Ureter (tissue), 1 donor: ENCODE measurements at regions not wholly inside any gene's neighbourhood (a gene's known extent, or its start where the extent isn't known, plus 50 kb on each side); places are given as distances from the start of the nearest gene placed in this dataset.
"Not testable (repeated sequence)": the region's sequence is repeated elsewhere in the genome, so short reads cannot be mapped to it uniquely, and the experiment has no call there.

Source experiments
- DNase-seq: peaks from one replicate; pipeline ENCODE4 v3.0.0-alpha.2; 2020; ENCODE audit warnings: low spot score
- donor health status: DM: yes; HTN: yes; CAD: no.

DNA sequence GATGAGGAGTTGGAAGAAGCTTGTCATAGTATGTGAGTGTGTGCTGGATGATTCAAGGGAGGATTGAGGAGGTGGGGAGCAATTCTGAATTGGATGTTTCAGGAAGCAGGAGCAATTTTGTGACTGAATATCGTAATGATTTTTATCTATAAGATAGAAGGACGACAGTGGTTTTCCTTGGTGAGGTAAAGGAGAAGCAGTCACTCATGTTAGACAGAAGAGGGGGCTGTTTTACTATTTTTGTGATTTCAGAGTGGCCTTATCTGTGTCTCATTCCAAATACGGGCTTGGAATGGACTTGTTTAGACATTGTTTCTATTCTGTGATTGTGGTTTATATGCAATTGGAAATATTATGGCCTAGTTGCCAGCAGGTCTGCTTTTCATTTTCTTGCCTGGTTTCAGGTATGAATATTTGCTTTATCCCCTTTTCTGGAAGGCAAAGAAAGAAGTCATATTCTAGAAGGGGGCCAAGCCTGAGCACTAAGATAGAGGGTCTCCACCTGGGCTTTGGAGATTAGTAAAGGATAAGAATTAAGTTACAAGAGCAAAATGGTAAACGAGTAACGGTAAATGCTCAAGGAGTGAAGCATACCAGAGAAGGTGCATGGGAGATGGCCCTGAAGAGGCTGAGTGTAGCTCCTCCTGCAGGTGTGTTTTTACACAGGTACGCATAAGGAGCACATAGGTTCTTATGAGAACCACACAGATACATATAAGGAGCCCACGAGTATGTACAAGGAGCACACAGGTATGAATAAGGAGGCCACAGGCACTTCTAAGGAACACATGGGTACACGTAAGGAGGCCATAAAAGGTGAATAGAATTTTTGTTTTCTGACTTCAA, 124.6 kb upstream of the KCNAB1 start:
- DNase-seq = no peak

DNA sequence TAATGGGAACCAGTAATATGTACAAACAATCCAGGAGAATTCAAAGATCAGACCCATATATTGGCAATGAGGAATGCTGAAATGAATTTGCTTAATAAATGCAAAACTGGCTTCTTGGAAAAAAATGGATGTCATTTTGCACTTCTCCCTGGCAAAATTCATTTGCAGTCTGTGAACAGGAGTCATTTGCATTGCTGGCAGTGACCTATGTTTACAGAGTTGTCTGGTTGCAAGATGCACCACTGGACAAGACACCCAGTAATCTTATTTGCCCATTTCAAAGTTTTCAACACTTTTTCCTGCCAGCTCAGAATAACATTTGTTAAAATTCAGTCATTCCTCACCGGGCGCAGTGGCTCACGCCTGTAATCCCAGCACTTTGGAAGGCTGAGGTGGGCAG, 123.5 kb upstream of the KCNAB1 start:
- no peak for DNase-seq

DNA sequence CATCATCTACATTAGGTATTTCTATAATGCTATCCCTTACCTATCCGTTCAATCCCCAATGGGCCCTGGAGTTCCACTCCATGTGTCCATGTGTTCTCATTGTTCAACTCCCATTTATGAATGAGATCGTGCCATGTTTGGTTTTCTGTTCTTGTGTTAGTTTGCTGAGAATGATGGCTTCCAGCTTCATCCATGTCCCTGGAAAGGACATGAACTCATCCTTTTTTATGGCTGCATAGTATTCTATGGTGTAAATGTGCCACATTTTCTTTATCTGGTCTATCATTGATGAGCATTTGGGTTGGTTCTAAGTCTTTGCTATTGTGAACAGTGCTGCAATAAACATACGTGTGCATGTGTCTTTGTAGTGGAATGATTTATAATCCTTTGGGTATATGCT, 122.2 kb upstream of the KCNAB1 start:
- not testable (repeated sequence) for DNase-seq

DNA sequence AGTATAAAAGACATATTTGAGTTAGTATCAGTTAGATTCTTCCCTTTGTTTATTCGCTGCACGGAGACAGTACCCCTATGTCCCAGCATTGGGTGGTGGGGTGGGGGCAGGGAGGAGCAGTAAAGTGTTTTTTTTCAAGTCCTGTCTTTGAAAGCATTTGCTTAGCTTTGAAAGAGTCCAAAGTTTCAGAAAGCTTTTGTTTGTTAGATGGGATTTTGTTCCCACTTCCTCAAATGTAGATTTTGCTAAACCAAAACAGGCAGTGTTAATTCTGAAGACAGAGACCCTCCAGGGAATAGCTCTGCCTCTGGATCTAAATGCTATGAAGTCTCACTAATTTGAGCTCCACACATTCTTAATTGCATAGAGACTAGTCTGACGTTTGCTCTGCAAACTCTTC, 114.6 kb upstream of the KCNAB1 start:
- DNase-seq = no peak

DNA sequence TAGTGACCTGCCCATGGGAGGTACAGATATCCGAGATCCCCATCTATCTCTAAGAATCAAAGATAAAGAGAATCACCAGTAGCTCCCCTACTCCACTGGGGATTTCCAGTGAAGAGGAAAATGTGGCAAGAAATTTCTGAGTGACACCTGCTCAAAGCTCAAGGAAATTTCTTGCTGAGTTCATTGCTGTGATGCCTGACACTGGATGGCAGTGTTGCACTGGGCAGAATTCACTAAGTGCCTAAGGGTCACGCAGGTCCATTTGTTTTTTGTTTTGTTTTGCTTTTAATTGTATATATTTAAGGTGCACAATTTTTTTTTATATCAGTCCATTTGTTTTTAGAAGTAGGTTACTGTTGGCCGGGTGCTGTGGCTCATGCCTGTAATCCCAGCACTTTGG, 109.5 kb upstream of the KCNAB1 start:
- no peak for DNase-seq

DNA sequence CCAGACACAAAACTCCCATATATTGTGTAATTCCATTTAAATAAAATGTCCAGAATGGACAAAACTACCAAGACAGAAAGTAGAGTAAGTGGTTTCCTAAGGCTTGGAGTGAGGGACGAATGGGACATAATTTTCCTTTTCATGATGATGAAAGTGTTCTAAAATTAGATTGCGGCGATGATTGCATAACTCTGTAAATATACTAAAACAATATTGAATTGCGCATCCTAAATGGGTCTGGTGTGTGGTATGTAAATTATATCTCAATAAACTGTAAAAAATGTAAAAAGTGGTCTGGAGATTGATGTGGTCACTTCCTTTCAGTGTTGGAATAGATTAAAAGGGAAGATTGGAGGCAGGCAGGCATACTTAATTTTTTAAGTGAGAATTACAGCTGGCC, 105.9 kb upstream of the KCNAB1 start:
- DNase-seq = no peak

DNA sequence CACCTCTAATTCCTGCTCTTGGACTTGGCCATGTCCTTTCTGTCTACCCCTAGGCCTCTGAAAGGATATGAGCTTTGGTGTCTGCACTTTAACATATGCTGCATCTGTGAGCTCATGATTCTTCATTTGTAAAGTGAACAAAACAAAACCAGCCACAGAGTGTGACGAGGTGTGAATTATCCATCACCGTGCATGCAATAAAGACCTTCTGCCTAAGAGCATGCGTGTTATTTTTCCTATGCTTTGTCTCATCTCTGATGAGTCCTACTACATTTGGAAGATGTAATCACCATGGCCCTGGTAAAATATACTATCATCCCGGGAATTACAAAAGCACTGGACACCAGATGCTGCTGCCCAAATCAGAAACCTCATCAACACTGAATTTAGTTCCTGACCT, 103.5 kb upstream of the KCNAB1 start:
- no peak for DNase-seq

DNA sequence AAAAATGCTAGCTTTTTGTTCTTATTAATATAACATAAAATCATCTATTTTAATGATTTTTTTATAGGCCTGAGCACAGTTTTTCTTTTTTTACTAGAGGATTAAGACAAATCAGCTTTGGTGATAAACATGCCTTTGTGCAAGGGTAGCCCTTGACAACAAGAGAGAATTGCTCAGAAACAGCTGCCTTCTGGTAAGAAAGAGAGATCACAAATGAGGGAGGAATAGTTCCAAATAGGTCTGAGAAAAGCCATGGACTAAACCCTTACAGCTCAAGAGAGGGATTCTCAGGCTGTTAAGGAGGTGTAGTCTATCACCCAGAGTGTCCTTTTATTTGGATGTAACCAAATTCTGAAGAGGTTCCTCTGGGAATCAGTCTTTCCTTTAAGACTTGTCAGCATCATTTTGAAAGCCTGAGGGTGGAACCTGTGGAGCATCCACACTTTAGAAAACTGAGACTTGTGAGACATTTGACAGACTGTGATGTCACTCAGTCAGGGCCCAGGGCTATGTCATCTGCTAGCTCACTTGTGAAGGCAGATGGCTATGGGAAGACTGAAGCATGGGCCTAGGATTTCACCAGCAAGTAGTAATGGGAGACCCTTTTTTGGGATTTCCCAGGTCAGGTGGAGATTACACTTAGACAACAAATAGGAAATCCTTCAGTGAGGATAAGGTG, 102.9 kb upstream of the KCNAB1 start:
- DNase-seq = no peak

DNA sequence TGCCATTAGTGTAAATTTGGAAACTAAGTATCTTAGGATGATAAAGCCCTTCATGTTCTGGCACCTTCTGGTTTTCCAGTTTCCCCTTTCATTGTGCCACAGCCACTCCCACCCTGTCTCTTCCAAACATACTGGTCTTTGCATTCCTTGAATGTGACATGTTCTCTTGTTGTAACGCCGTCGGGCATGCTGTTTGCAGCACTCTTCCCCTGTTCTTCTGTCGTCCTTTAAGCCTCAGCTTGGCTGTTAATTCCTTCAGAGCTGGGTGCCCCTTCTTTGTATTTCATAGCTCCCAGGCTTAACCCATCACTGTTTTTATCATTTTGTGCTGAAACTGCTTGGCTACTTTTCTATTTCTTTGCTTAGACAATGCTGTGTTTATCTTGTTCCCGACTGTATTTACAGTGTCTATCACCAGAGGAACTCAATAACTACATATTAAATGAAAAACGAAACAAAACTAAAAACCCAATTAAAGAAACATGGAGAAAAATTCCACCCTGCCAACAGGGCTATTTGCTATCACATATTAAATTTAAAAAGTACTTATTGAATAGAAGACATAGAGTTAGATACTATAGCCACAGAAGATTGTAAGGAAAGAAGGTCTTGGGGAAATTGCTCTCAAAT, 95.4 kb upstream of the KCNAB1 start:
- no peak for DNase-seq

DNA sequence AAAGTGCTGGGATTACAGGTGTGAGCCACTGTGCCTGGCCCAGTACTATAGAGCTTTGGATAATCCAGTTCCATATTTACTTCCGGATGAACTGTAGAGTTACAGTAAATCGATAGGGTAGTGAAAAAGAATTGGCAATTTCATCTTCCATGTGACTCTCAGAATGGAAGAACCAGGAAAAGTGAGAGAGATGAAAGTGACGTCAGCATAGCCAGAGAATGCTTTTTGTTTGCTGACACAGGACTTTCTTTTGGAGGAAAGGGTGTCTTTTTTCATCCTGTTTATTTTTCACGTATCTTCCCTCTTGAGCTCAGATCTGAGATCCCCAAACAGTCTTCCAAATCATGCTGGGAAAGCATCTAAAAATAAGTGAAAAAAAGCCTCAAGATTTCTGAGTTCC, 91.2 kb upstream of the KCNAB1 start:
- DNase-seq = no peak

DNA sequence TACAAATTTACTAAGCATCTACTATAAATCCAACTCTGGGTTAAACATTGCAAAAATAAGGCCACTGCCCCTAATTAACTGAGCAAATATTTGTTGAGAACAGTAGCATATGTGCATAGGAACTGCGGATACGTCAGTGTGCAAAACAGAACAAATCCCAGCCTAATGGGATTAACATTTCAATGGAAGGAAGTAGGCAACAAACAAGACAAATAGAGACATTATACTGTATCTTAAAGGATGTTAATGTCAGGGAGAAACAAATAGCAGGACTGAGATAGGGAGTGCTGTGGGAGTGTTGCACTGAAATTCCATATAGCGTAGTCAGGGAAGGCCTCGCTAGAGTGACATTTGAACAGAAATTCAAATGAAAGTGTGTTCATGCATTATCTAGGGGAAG, 89.7 kb upstream of the KCNAB1 start:
- no peak for DNase-seq

DNA sequence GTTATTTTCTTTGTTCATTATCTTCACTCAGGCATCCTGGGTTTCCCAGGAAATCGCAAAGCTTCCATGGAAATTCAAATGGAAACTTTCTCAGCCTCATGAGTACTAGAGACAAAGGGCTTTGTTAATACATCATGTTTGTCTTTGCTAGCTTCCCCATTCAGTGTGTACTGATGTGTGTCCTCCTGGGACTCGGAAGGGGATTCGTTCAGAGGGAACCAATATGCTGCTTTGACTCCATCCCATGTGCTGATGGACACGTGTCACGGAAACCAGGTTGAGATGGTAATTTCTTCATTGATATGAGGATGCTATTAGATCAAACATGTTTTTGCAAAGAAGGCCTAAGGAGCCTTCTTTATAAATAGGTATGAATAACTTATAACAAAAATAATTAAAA, 87.0 kb upstream of the KCNAB1 start:
- no peak for DNase-seq

DNA sequence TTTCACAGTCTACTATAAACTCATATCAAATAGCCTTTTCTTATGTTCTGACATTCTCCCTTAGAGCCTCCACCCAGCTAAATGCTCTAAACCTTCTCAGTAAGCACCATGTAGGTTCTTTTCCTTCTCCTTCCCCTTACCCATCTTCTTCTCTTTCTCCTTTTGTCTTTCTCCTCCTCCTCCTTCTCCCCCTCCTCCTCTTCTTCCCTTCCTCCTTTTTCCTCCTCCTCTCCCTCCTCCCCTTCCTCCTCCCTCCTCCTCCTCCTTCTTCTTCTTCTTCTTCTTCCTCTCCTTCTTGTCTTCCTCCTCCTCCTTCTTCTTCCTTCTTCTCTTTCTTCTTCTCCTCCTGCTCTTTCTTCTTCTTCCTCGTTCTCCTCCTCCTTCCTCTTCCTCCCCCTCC, 85.2 kb upstream of the KCNAB1 start:
- DNase-seq = no peak

DNA sequence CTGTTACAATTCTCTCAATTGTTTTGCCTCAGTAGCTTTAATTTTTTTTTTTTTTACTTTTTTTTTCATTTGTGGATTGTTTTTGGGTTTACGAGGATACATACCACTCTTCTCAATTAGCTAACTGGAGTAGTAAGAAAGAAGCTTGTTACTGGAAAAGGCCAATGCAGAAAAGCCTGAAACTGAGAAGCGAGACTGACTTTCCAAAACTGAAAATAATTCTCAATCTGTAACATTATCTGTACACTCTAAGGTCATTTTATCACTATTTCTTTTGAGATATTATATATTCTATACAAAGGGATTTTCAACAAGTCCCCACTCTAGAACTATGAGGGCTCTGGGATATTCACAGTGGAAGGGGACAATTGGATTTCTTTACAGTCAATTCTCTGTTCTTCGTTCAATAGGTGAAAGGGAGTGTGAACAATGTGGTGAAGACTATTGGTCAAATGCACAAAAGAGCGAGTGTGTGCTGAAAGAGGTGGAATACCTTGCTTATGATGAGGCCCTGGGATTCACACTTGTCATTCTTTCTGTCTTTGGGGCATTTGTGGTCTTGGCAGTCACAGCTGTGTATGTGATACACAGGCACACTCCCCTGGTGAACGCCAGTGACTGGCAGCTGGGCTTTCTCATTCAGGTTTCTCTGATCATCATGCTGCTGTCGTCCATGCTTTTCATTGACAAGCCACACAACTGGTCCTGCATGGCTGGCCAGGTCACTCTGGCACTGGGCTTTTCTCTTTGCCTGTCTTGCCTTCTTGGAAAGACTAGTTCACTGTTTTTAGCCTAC, 83.9 kb upstream of the KCNAB1 start:
- no peak for DNase-seq

DNA sequence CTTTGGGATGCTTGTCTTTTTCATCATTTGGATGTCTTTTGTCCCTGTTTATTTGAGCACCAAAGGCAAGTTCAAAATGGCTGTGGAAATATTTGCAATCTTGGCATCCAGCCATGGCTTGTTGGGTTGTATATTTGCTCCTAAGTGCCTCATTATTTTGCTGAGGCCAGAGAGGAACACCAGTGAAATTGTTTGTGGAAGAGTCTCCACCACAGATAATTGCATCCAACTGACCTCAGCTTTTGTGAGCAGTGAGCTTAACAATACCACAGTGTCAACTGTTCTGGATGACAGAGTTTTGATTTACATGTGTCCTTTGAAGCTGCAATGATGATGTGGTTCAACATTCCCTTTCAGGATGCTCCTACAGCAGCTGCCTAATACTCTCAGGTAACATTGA, 83.0 kb upstream of the KCNAB1 start:
- DNase-seq = no peak

DNA sequence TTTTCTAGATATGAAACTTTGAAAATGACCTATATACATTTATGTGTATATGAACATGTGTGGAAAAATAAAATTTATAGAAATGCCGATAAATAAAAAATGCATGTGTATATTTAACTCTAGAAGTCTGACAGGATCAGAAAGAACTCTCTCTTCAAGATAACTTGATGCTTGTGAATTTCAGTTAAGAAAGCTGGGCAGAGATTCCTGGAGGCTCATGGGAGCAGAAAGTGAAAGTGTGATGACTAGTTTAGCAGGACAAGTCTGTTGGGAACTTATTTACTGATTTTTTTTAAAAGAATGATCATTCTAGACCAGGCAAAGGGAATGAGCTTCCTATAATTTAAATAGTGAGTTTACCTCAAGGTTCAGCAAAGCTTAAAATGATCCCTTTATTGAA, 81.5 kb upstream of the KCNAB1 start:
- no peak for DNase-seq

DNA sequence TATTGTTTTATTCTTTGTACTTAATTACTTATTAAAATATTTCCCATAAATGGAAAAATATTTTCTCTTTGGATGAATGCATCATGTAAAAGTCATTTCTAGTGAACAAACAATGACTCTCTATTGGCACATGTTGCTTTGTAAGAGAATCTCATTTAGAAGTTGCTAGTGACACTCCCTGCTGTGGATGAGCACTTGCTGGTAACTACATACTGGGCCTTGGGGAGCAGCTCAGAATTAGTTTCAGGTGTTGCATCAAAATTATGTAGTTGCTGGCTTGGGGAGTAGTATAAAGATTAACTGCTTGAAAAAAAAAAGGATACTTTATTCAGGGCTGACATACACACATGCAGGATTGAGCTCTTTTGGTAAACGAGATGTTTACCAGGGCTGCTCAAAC, 80.3 kb upstream of the KCNAB1 start:
- DNase-seq = no peak

DNA sequence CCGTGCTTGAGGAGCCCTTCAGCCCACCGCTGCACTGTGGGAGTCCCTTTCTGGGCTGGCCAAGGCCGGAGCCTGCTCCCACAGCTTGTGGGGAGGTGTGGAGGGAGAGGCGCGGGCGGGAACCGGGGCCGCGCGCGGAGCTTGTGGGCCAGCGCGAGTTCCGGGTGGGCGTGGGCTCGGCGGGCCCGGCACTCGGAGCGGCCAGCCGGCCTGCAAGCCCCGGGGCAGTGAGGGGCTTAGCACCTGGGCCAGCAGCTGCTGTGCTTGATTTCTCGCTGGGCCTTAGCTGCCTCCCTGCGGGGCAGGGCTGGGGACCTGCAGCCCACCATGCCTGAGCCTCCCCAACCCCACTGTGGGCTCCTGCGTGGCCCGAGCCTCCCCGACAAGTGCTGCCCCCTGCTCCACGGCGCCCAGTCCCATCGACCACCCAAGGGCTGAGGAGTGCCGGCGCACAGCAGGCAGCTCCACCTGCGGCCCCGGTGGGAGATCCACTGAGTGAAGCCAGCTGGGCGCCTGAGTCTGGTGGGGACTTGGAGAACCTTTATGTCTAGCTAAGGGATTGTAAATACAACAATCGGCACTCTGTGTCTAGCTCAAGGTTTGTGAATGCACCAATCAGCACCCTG, 79.0 kb upstream of the KCNAB1 start:
- DNase-seq = not testable (repeated sequence)

DNA sequence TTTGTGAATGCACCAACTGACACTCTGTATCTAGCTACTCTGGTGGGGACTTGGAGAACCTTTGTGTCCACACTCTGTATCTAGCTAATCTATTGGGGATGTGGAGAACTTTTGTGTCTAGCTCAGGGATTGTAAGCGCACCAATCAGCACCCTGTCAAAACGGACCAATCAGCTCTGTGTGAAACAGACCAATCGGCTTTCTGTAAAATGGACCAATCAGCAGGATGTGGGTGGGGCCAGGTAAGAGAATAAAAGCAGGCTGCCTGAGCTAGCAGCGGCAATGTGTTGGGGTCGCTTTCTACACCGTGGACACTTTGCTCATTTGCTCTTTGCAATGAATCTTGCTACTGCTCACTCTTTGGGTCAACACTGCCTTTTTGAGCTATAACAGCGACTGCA, 78.5 kb upstream of the KCNAB1 start:
- DNase-seq = not testable (repeated sequence)

DNA sequence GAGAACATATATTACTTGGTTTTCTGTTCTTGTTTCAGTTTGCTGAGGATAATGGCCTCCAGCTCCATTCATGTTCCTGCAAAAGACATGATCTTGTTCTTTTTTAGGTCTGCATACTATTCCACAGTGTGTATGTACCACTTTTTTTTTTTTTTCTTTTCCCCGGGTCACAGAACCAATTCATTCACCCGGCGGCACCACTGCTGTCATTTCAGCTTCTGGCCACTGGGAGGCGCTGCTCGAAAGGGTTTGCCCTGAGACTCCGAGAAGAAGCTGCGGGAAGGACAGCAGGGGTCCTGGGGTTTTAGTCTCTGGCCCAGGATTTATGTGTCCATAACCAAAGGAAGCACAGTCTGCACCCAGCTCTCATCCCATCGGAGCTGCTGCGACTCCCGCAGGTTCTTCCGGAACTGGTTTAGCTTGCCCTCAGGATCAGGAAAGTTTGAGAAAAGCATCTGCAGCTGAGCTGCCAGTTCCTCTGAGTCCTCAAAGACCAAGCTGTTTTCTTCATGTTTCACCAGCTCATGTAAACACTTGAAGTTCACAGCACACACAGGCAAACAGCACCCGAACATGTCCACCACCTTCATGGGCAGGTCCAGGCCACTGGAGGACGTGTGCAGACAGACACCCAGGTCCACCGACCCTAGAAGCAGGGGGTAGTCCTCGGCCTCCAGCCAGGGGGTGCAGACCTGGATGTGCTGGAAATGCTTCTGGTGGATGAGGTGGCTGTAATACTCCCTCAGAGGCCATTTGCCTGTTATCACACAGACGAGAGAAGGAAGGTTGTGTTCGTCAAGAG, 76.3 kb upstream of the KCNAB1 start:
- peak; percentile 54 for DNase-seq

DNA sequence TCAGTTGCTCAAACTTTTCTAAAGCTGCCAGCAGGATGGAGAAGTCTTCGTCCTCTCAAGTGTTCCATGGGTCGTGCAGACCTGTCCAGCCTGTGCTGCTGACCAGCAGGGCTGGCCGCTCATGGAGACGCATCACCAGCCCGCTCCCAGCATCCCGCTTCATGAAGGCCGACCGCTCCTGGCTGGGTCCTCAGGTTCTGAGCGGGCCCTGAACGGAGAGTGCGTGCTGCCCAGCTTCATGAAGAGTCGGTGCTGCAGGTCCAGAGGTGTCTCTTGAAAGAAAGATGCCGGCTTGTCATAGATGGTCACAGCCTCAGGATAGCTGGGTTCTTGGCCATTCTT, 75.8 kb upstream of the KCNAB1 start:
- no peak for DNase-seq
